B cell (primary cell): ENCODE measurements at regions not wholly inside any gene's neighbourhood (a gene's known extent, or its start where the extent isn't known, plus 50 kb on each side); places are given as distances from the start of the nearest gene placed in this dataset.

Experiments used
- ATAC-seq: fragments of 200-7000 bp; cut with Tn5 transposase; one replicate; pipeline ENCODE4 v1.10.0; 2021; ENCODE audit warnings: low read depth, mild to moderate bottlenecking, moderate number of reproducible peaks, moderate library complexity
- CTCF ChIA-PET: fragments of 350-600 bp; sonication (Branson Sonifier 250); formaldehyde crosslinking; loops from one replicate; lab custom pipeline; 2021; ENCODE audit warnings: antibody characterized with exemption, inconsistent platforms; lab: Charles Lee
- POLR2A ChIA-PET: fragments of 350-600 bp; sonication (Branson Sonifier 250); formaldehyde crosslinking; loops from one replicate; lab custom pipeline; 2021; ENCODE audit warnings: antibody characterized with exemption; lab: Charles Lee
- DNase-seq: peaks from one replicate; pipeline ENCODE4 v3.0.0; 2013
- H2AFZ ChIP-seq: 2 replicates; pipeline ENCODE4 v1.6.1; 2012; ENCODE audit warnings: mild to moderate bottlenecking, low read depth, low read length; ENCODE audit not compliant: insufficient read depth, poor library complexity, severe bottlenecking
- H3K27ac ChIP-seq, 2 donors: 1 replicate in 1 of 2; 2 replicates in 1 of 2; pipeline ENCODE4 v1.5.1; 2012 to 2013; ENCODE audit warnings: low read length in 2 of 2, mild to moderate bottlenecking in 2 of 2, moderate library complexity in 1 of 2
- H3K27me3 ChIP-seq, 4 experiments: fragments of 200-600 bp in 1 of 4; sonication (generic) in 1 of 4; replicated peaks in 1 of 4; 1 replicate in 2 of 4; 2 replicates in 2 of 4; pipeline versions ENCODE4 v1.6.1 to v1.7.0; 2013 to 2016; ENCODE audit warnings: low read length in 3 of 4, mild to moderate bottlenecking in 2 of 4, mixed read lengths in 1 of 4, moderate library complexity in 1 of 4; ENCODE audit not compliant: insufficient read depth in 4 of 4, control insufficient read depth in 3 of 4; ENCODE audit errors: control extremely low read depth in 1 of 4
- H3K36me3 ChIP-seq, 2 experiments: replicated peaks in 1 of 2; 1 replicate in 1 of 2; 2 replicates in 1 of 2; pipeline versions ENCODE4 v1.6.1 to v1.7.1; 2013; ENCODE audit warnings: low read length in 1 of 2; ENCODE audit not compliant: insufficient read depth in 2 of 2, control insufficient read depth in 1 of 2; ENCODE audit errors: control extremely low read depth in 1 of 2, extremely low read depth in 1 of 2
- H3K4me1 ChIP-seq, 2 donors: fragments of 200-600 bp in 1 of 2; sonication (generic) in 1 of 2; 1 replicate in 1 of 2; 2 replicates in 1 of 2; pipeline versions ENCODE4 v1.5.1 to v1.6.1; 2013 to 2017; ENCODE audit warnings: low read length in 2 of 2; ENCODE audit not compliant: control insufficient read depth in 2 of 2, insufficient read depth in 2 of 2
- H3K4me2 ChIP-seq: replicated peaks from 2 replicates; pipeline ENCODE3; 2012; ENCODE audit warnings: mild to moderate bottlenecking, low read depth, low read length; ENCODE audit not compliant: poor library complexity, severe bottlenecking
- H3K4me3 ChIP-seq, 5 experiments: fragments of 200-600 bp in 1 of 5; sonication (generic) in 1 of 5; 1 replicate in 3 of 5; 2 replicates in 2 of 5; pipeline versions ENCODE4 v1.5.1 to v1.7.0; 2011 to 2016; ENCODE audit warnings: low read length in 4 of 5, mild to moderate bottlenecking in 4 of 5, low read depth in 2 of 5, control low read depth in 1 of 5, moderate library complexity in 1 of 5; ENCODE audit not compliant: insufficient read depth in 1 of 5; ENCODE audit errors: control extremely low read depth in 1 of 5, extremely low read depth in 1 of 5
- H3K79me2 ChIP-seq: fragments of 200-600 bp; sonication (generic); one replicate; pipeline ENCODE4 v1.6.0; 2016; ENCODE audit warnings: low read length; ENCODE audit not compliant: control insufficient read depth, insufficient read depth
- H3K9ac ChIP-seq: fragments of 200-600 bp; sonication (generic); 2 replicates; pipeline ENCODE4 v1.6.1; 2017; ENCODE audit warnings: mild to moderate bottlenecking, low read length, moderate library complexity
- H3K9me3 ChIP-seq, 3 donors: one replicate each; pipeline versions ENCODE4 v1.6.1 to v1.7.1; 2013; ENCODE audit warnings: low read length in 2 of 3; ENCODE audit not compliant: control insufficient read depth in 2 of 3, insufficient read depth in 1 of 3; ENCODE audit errors: control extremely low read depth in 1 of 3
- H4K20me1 ChIP-seq: 2 replicates; pipeline ENCODE4 v1.6.0; 2012; ENCODE audit warnings: mild to moderate bottlenecking, low read length; ENCODE audit not compliant: insufficient read depth, control insufficient read depth, poor library complexity, severe bottlenecking
- H3K27ac Mint-ChIP-seq: one replicate; pipeline ENCODE4 v1.8.0; 2021; ENCODE audit warnings: mixed read lengths
- H3K27me3 Mint-ChIP-seq: one replicate; pipeline ENCODE4 v1.8.0; 2021; ENCODE audit warnings: mixed read lengths
- H3K4me1 Mint-ChIP-seq: one replicate; pipeline ENCODE4 v1.8.0; 2021; ENCODE audit warnings: mixed read lengths
- H3K4me3 Mint-ChIP-seq: one replicate; pipeline ENCODE4 v1.8.0; 2021; ENCODE audit warnings: mixed read lengths
- H3K9me3 Mint-ChIP-seq: one replicate; pipeline ENCODE4 v1.8.0; 2022; ENCODE audit warnings: mixed read lengths; ENCODE audit not compliant: insufficient read depth
- CTCF ChIP-seq: fragments of 200-600 bp; IDR thresholded peaks from one replicate; pipeline ENCODE4 v1.8.0; 2022; ENCODE audit warnings: antibody characterized with exemption, mild to moderate bottlenecking
- EZH2 ChIP-seq: IDR thresholded peaks from 2 replicates; pipeline ENCODE4 v1.6.1; 2012; ENCODE audit warnings: borderline replicate concordance, low read depth, mild to moderate bottlenecking, moderate library complexity, low read length; ENCODE audit not compliant: insufficient read depth, poor library complexity, severe bottlenecking
- WGBS: methylation state at CpG from one replicate; pipeline ENCODE4 v1.1.5; 2013; ENCODE audit warnings: missing lambda C conversion rate; ENCODE audit not compliant: insufficient coverage; 5-methylcytosine and 5-hydroxymethylcytosine counted together
- intact Hi-C: fragments of 100-400 bp; cut with micrococcal nuclease; formaldehyde crosslinking; loops from one replicate; pipeline ENCODE4 v1.10.0; 2022

DNA sequence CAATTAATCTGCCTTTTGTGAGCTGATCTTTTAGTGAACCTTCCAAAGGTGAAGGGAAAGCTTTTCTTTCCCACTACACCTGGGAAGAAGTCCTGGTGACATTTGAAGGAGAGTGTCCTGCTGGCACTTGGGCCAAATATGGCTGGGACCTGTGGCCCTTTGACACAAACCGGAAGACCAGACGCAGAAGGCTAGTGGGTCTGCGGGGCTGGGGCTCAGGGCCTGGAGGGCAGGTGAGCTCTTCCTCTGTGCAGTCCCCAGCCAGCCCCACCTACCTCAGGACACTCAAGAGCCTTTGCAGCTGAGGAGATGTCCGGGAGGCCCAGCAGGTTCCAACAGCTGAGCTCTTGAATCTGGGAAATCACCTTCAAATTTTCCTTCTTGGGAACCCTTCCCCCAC, 138.0 kb upstream of the THY1 start:
- Histone ChIP-seq H3K4me2 (no peak overlapping the region), H3K4me3 (no peak overlapping the region), H3K9ac (no peak overlapping the region), H2AFZ (no peak overlapping the region), H3K9me3 (peaks cover 0 to 13% (median 0%) of the 10 kb centered on the region in 3 donors), H3K4me1 (no peaks in the 10 kb centered on the region), H4K20me1 (no peaks in the 10 kb centered on the region), H3K36me3 (no peaks in the 10 kb centered on the region), H3K79me2 (no peaks in the 10 kb centered on the region), H3K27me3 (no peaks in the 10 kb centered on the region), H3K27ac (no peak overlapping the region)
- 93% methylated on average over 3 of the region's 4 CpGs for WGBS
- CTCF ChIA-PET, result no interaction called here
- H3K4me3 Mint-ChIP-seq, result no peak overlapping the region
- peaks cover 36% of the 10 kb centered on the region for H3K27me3 Mint-ChIP-seq
- H3K9me3 Mint-ChIP-seq, result peaks cover 13% of the 10 kb centered on the region
- intact Hi-C loops, result no loop called here
- DNase-seq (no peak), ATAC-seq (no peak)
- POLR2A ChIA-PET, result no interaction called here
- no peaks in the 10 kb centered on the region for H3K4me1 Mint-ChIP-seq
- TF ChIP-seq CTCF (no peak), EZH2 (no peak)
- no peak overlapping the region for H3K27ac Mint-ChIP-seq

DNA sequence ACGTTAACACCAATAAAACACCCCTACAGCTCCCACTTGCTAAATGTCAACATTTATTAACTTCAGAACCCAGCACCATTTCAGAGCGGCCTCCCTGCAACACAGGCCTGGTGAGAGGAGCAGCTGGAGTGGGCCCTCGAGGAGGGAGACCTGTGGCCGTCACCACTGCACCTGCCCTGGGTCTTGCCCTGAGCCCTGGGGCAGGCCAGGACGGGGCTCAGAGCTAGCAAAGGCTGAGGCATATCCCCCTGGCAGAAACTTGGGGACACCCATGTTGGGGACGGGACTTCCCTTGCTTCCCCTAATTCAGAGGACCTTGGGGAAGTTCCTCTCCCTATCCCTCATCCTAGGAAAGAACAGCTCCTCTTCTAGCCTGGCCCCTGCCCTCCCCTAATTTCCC, 137.3 kb upstream of the THY1 start:
- Histone ChIP-seq H3K4me1 (no peaks in the 10 kb centered on the region), H3K36me3 (no peaks in the 10 kb centered on the region), H3K27ac (no peak overlapping the region), H3K9ac (no peak overlapping the region), H3K27me3 (no peaks in the 10 kb centered on the region), H2AFZ (no peak overlapping the region), H3K9me3 (peaks cover 0 to 19% (median 0%) of the 10 kb centered on the region in 3 donors), H3K79me2 (no peaks in the 10 kb centered on the region), H3K4me3 (no peak overlapping the region), H4K20me1 (no peaks in the 10 kb centered on the region), H3K4me2 (no peak overlapping the region)
- WGBS, result 77% methylated on average over 5 of the region's 6 CpGs
- CTCF ChIA-PET, result no interaction called here
- POLR2A ChIA-PET, result no interaction called here
- Mint-ChIP-seq H3K4me3 (no peak overlapping the region), H3K27ac (no peak overlapping the region), H3K27me3 (peaks cover 36% of the 10 kb centered on the region), H3K9me3 (peaks cover 13% of the 10 kb centered on the region), H3K4me1 (no peaks in the 10 kb centered on the region)
- no peak for TF ChIP-seq CTCF
- no peak for TF ChIP-seq EZH2
- no peak for DNase-seq
- ATAC-seq, result no peak
- intact Hi-C loops, result no loop called here
